GM12872 (cell line): ENCODE measurements at regions not wholly inside any gene's neighbourhood (a gene's known extent, or its start where the extent isn't known, plus 50 kb on each side); places are given as distances from the start of the nearest gene placed in this dataset.
A peak's percentile ranks its signal among the peaks of the same experiment; 100 is the strongest.

Experiments used
- TF ChIP-seq, protein P1 (sequence below): IDR thresholded peaks from 3 replicates; pipeline ENCODE4 v1.5.1; 2011; ENCODE audit warnings: low read depth, mild to moderate bottlenecking, low read length, moderate library complexity; ENCODE audit not compliant: insufficient read depth

DNA sequence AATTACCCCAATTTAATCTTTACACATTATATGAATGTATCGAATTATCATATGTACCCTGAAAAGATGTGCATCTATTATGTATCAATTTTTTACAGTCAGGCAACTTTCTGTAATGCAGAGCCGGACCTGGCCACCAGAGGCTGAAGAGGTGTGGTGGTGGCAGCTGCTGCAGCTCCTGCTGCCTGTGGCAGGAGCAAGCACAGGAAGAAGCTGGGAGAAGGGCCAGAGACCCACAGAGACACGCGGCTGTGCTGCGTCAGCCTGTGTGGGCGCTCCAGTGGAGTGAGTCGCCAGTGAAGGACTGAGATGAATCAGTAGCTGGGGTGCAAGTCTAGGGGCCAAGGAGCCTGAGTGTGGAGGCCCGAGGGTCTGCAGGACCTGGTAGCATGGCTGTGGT, 74.3 kb upstream of the COG2 start:
- TF ChIP-seq, protein P1, sequence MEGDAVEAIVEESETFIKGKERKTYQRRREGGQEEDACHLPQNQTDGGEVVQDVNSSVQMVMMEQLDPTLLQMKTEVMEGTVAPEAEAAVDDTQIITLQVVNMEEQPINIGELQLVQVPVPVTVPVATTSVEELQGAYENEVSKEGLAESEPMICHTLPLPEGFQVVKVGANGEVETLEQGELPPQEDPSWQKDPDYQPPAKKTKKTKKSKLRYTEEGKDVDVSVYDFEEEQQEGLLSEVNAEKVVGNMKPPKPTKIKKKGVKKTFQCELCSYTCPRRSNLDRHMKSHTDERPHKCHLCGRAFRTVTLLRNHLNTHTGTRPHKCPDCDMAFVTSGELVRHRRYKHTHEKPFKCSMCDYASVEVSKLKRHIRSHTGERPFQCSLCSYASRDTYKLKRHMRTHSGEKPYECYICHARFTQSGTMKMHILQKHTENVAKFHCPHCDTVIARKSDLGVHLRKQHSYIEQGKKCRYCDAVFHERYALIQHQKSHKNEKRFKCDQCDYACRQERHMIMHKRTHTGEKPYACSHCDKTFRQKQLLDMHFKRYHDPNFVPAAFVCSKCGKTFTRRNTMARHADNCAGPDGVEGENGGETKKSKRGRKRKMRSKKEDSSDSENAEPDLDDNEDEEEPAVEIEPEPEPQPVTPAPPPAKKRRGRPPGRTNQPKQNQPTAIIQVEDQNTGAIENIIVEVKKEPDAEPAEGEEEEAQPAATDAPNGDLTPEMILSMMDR: peak; percentile 67; the same call in 2 of the 3 replicates

- TF ChIP-seq, protein P1: no peak
These were observed 75.1 kb upstream of the COG2 start for GRCh38 chr1:230567221-230567575.

DNA sequence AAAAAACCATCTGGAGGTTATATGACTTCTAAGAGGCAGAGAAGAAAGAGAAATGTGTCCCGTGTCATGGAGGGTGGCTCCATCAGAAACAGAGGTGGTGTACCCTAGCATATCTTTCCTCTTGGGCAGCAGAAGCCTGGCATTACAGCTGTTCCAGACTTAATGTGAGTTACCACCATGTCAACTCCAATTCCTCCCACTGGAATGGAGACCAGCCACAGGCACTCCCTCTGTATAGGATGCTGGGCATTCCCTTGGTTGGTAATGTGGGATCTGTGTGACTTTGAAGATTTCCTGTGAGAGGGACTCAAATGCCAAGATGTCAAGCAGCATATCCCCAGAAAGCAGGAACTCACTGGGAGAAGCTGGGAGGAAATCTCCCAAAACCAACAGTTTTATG, 77.1 kb upstream of the COG2 start:
- TF ChIP-seq, protein P1: no peak

GRCh38 chr1:230563591-230563990, 78.7 kb upstream of the COG2 start:
- TF ChIP-seq, protein P1: no peak

GRCh38 chr1:230561570-230561969, 80.7 kb upstream of the COG2 start:
- TF ChIP-seq, protein P1: no peak

DNA sequence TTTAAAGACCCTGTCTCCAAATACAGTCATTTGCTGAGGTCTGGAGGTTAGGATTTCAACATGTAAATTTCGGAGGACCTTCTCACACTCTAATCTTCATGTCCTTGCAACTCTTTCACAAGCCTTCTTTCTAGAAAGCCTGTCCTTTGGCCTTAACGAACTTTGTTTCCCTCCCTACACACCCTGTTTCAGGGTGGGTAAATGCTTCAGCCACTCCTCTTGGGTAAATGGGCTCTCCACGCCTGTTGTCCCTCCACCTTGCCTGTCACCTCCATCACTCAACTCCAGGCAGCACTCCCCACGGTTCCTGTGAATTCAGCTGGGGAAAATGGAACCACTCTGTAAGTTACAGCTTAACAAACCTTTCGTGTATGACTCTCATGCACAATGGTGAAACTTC, 84.0 kb upstream of the COG2 start:
- TF ChIP-seq, protein P1: no peak

GRCh38 chr1:230556453-230556852, 85.8 kb upstream of the COG2 start:
- TF ChIP-seq, protein P1: no peak

DNA sequence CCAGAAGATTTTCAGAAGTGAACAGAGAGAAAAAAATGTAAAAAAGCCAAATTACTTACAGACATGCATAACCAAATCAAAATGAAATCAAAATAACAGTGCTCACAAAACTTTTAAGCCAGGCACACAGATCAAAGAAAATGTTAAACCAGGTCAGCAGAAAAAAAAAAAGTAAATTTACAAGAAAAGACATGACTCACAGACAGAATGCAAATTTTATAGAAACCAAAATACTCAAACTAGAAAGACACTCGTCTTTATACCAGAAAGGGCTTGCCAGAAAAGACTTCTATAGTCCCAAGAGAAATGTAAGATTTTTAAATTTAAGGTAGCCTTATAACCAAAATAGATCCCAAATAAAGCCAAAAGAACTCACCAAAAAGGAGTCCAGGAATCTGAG, 86.5 kb upstream of the COG2 start:
- TF ChIP-seq, protein P1: no peak
